ENCODE measurements at regions not wholly inside any gene's neighbourhood (a gene's known extent, or its start where the extent isn't known, plus 50 kb on each side); places are given as distances from the start of the nearest gene placed in this dataset.

- no peak overlapping the region for H3K4me3 ChIP-seq (ENCODE audit: low read depth, low read length)
- no peak for TF ChIP-seq CTCF (IDR thresholded peaks at IDR 0.05; ENCODE audit: insufficient read depth, low read length)
- DNase-seq (ENCODE audit: low read depth) = peak; percentile 82
Measured at GRCh38 chr1:82225421-82226185, 424.9 kb downstream of the ADGRL2 start.

GRCh38 chr1:82223091-82223490, 422.4 kb downstream of the ADGRL2 start:
- TF ChIP-seq CTCF (IDR thresholded peaks at IDR 0.05; ENCODE audit: insufficient read depth, low read length) = no peak
- no peak overlapping the region for H3K4me3 ChIP-seq (ENCODE audit: low read depth, low read length)

GRCh38 chr1:82221721-82222120, 421.0 kb downstream of the ADGRL2 start:
- no peak for DNase-seq (ENCODE audit: low read depth)
- H3K4me3 ChIP-seq (ENCODE audit: low read depth, low read length) = no peak overlapping the region
- no peak for TF ChIP-seq CTCF (IDR thresholded peaks at IDR 0.05; ENCODE audit: insufficient read depth, low read length)

More at GRCh38 chr1:82223091-82223490, 422.4 kb downstream of the ADGRL2 start:
- DNase-seq (ENCODE audit: low read depth) = no peak

GRCh38 chr1:82220754-82221153, 420.0 kb downstream of the ADGRL2 start:
- no peak for DNase-seq (ENCODE audit: low read depth)
- TF ChIP-seq CTCF (IDR thresholded peaks at IDR 0.05; ENCODE audit: insufficient read depth, low read length) = no peak
- no peak overlapping the region for H3K4me3 ChIP-seq (ENCODE audit: low read depth, low read length)

GRCh38 chr1:82219841-82220240, 419.1 kb downstream of the ADGRL2 start:
- no peak overlapping the region for H3K4me3 ChIP-seq (ENCODE audit: low read depth, low read length)
- no peak for TF ChIP-seq CTCF (IDR thresholded peaks at IDR 0.05; ENCODE audit: insufficient read depth, low read length)
- DNase-seq (ENCODE audit: low read depth) = no peak

- TF ChIP-seq CTCF (IDR thresholded peaks at IDR 0.05; ENCODE audit: insufficient read depth, low read length) = no peak
- no peak for DNase-seq (ENCODE audit: low read depth)
- no peak overlapping the region for H3K4me3 ChIP-seq (ENCODE audit: low read depth, low read length)
Measured at GRCh38 chr1:82218846-82219245, 418.1 kb downstream of the ADGRL2 start.

- no peak for TF ChIP-seq CTCF (IDR thresholded peaks at IDR 0.05; ENCODE audit: insufficient read depth, low read length)
- no peak overlapping the region for H3K4me3 ChIP-seq (ENCODE audit: low read depth, low read length)
- no peak for DNase-seq (ENCODE audit: low read depth)
Measured at GRCh38 chr1:82215853-82216175, 415.1 kb downstream of the ADGRL2 start.
